ENCODE measurements at regions not wholly inside any gene's neighbourhood (a gene's known extent, or its start where the extent isn't known, plus 50 kb on each side); places are given as distances from the start of the nearest gene placed in this dataset.

GRCh38 chr14:99030454-99030853 lies 241.5 kb downstream of the BCL11B start:
- TF ChIP-seq CTCF (IDR thresholded peaks at IDR 0.05; ENCODE audit: extremely low read depth in 1 of 2, insufficient read depth in 1 of 2, low read depth in 1 of 2, low read length in 2 of 2) (no peak), POLR2A (IDR thresholded peaks at IDR 0.05; ENCODE audit: low read depth, low read length) (no peak), POLR2AphosphoS5 (IDR thresholded peaks at IDR 0.05; ENCODE audit: insufficient read depth, low read depth, low read length) (no peak)
